Stimulated activated CD8-positive, alpha-beta memory T cell treated with anti-CD3 and anti-CD28 coated beads, Interleukin-7, amount 100 ng/mL, for 4 hours (primary cell): ENCODE measurements at regions not wholly inside any gene's neighbourhood (a gene's known extent, or its start where the extent isn't known, plus 50 kb on each side); places are given as distances from the start of the nearest gene placed in this dataset.
"Not testable (repeated sequence)": the region's sequence is repeated elsewhere in the genome, so short reads cannot be mapped to it uniquely, and the experiment has no call there.

ENCODE experiments used
- DNase-seq, 2 donors: peaks; one replicate each; pipeline ENCODE4 v3.0.0-alpha.2; 2020; ENCODE audit warnings: low read depth in 2 of 2

GRCh38 chr9:29966247-29966646 lies 2393.0 kb upstream of the C9orf72 start:
- no peak for DNase-seq

DNA sequence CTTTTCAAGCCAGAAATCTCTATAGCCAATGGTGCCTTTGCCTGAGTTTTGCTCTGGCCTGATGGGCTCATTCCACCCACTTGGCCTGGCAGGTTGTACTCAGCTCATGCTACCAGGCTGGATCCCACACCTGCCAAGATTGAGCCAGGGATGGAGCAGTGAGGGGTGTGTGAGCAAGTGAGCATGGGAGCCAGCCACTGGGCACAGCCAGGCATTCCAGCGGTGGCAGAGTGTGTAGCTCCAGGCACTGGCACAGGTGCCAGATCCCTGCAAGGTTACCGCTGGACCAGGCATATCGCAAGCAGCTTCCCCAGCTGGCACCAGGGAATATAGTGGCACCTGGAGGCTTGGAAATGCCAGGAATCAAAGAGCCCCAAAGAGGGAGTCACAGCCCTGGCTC lies 2395.6 kb upstream of the C9orf72 start:
- no peak for DNase-seq

DNA sequence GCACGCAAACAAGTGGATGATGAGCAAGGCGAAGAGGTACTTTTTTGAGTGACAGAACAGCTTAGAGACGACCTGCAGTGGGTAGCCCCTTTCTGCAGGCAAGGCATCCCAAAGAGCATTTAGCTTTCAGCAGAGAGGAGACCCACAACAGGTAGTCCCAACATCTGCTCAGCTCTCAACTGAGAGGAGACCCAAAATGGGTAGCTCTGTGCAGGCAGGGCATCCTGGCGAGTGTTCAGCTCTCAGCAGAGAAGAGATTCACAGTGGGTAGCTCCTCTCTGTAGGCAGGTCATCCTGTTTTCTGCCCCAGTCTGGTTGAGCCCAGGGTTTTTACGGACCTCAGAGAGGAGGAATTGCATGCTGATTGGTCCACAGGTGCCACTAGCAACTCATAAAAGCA lies 2396.1 kb upstream of the C9orf72 start:
- DNase-seq: no peak

DNA sequence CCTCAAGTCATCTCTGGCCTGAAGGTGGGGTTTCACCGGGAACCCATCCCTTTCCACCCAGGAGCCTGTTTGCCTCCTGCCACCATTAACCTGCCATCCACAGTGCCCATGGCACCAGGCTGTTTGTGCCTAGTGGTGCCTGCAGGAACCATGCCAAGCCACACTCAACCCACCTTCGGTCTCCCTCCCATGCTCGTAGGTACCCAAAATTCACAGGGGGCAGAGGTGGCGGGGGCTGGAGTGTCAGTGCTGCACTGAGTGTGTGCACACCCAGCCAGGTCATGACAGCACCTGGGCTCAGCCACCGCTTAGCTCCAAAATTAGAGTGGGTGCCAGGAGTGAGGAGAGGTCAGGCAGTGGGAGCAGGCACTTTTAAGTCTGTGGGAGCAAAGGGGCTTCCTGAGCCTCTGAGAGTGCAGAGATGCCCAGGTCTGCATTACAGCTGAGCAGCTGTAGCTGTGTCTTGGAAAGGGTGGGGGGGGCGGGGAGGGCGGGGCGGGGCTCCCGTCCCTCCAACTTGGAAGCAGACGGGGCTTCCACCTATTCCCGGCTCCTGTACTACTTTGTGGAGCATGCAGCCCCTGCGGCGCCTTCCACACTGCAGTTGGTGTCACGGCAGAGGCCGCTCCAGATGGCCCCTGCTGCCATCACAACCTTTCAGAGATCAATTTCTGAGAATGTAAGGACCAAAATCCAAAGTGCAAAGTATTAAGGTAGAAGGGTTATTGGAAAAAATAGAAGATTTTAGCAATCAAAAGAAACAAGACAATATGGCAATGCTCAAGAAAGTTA lies 2396.8 kb upstream of the C9orf72 start:
- no peak for DNase-seq

DNA sequence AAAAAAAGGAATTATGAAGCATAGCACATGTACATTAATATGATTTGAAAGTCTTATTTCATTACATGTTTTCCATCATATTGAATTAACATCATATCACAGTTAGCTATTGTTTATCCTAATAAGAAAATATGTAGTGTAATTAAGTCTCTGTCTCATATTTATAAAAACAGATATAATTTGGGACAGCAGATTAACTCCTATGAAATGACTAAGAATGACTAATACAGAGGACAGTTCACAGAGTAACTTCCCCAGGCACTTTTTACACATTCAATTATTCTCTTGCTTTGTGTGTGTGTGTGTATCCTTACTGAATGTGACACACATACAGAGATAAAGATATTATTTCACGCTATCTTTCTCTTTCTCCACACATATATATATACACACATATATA lies 2400.9 kb upstream of the C9orf72 start:
- no peak for DNase-seq

- DNase-seq: no peak
Measured at GRCh38 chr9:29976981-29977380, 2403.7 kb upstream of the C9orf72 start.

DNA sequence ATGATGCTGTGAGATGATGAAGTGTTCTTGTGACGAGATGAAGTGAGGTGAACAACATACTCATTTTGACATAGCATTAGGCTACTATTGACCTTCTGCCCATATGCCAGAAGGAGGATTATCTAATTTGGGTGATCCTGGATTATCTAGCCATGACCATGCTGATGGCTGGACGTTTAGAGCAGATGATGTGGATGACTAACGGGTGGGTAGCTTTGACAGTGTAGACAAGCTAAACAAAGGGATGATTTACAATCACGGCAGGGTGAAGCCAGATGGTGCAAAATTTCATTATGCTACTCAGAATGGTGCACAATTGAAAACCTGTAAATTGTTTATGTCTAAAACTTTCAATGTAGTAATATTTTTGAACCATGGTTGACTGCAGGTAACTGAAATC lies 2403.4 kb upstream of the ACO1 start:
- no peak for DNase-seq

DNA sequence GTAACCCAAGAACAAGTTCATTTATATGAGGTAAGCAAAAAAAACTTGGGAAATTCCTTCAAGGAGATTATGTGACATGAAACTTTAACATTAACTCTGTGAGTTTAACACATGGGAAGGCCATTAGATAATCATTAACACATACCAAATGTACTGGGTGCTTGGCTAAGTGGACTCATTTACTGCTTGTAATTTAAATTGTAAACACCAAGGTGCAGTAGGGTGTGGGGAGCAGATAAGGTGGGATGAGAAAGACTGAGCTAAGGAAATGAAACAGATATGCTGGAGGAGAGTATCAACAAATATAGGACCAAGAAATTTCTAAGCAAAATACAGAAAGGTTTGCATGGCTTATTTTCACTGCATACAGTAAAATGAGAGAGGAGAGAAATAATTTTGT lies 2384.8 kb upstream of the ACO1 start:
- no peak for DNase-seq

DNA sequence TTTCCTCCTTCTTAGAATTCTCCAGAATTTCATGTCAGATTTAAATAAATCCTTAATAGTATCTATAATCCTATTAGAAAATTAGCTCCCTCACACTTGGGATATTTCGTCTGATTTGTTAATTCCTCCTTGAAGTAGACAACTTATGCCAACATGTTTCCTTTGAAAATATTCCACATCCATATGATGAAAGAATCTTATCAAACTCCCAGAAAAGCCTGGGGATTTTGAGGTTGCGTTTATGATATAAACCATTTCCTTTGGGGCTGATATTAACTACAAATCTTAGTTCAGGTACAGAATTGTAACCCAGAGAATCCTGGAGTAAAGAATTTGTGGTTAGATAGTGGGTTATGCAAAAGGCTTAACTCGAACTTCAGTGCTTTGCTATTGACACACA lies 2373.8 kb upstream of the ACO1 start:
- DNase-seq: no peak

DNA sequence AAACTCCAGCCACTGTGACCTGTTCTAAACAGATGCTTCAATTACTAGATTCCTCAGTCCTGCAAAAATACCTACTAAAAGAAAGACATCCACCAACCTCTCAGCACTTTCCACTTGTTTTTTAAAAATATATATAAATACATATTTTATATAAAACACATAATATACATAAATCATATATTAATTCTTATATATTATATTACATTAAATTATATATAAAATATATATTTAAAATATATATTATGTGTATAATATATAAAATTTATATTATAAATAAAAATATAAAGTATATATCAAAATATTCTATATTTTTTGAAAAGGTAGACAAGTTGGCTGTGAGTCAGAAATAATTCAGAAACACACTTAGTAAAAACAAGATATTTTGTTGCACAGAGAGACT lies 2371.8 kb upstream of the ACO1 start:
- DNase-seq: no peak

DNA sequence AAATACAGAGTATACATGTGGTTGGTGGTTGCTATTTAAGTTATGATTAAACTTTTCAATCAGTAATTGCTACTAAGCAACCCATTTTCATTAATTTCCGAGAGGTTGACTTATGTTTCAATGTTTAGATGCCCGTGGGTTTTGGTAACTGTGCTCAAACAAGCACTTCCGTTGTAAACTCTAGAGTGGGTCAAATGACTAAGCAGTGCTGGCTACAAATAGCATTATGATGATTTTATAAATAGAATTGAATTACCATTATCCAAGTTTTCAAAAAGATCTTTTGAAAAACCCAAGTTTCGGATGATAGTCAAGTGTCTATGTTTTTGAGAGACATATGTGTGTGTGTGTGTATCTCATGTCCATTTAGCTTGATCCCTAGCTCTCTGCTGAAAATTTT lies 2369.4 kb upstream of the ACO1 start:
- DNase-seq: no peak

GRCh38 chr9:30020161-30020560 lies 2364.3 kb upstream of the ACO1 start:
- DNase-seq: no peak

GRCh38 chr9:30035761-30036160 lies 2348.7 kb upstream of the ACO1 start:
- no peak for DNase-seq

DNA sequence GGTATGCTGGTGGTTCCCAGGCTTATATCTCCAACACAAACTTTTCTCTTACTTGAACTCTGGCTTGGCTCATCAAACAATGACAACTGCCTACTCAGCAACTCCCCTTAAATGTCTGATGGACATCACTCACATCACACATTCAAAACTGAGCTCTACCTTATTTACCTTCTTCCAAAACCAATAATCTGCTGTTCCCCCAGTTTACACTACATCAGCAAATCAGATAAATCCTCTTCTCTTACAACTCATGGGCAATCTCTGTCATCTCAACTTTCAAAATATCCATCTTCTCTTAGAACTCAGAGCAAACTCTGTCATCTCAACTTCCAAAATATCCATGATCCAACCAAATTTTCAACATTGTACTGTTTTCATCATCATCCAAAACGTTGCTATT lies 2347.9 kb upstream of the ACO1 start:
- no peak for DNase-seq

GRCh38 chr9:30039712-30040111 lies 2344.7 kb upstream of the ACO1 start:
- DNase-seq: no peak

DNA sequence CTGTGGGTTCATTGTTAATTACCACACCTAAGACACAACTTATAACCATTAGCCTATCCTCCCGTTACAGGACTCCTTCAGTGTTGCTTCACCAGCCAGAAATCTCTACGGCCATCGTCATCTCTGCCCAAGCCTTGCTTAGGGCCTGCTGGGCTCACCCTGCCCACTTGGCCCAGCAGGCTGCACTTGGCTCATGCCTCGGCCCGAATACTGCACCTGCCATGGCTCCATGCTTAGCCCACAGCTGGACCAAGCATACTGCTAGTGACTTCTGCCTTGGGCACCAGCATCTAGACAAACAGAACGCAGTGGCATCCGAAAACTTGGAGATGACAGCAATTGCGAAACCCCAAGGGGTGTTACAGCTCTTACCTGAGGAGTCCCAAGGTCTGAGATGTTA lies 2336.0 kb upstream of the ACO1 start:
- DNase-seq: no peak

- no peak for DNase-seq
Measured at GRCh38 chr9:30058463-30058862, 2326.0 kb upstream of the ACO1 start.

- no peak for DNase-seq
Measured at GRCh38 chr9:30060976-30061375, 2323.5 kb upstream of the ACO1 start.

- DNase-seq: no peak
Measured at GRCh38 chr9:30065888-30066287, 2318.6 kb upstream of the ACO1 start.

DNA sequence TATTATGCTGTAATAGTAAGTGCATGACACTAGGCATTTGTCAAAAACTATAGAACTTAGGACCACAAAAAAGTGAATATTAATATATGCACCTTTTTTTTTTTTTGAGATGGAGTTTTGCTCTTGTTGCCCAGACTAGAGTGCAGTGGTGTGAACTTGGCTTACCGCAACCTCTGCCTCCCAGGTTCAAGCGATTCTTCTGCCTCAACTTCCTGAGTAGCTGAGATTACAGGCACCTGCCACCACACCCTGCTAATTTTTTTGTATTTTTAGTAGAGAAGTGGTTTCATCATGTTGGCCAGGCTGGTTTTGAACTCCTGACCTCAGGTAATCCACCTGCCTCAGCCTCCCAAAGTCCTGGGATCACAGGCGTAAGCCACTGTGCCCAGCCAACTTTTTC lies 2315.2 kb upstream of the ACO1 start:
- not testable (repeated sequence) for DNase-seq

GRCh38 chr9:30075022-30075421 lies 2309.4 kb upstream of the ACO1 start:
- DNase-seq: no peak

GRCh38 chr9:30075451-30076199 lies 2308.8 kb upstream of the ACO1 start:
- peak in 1 of 2 donors; percentile 1 for DNase-seq

GRCh38 chr9:30078195-30078594 lies 2306.2 kb upstream of the ACO1 start:
- no peak for DNase-seq
